Effector memory CD4-positive, alpha-beta T cell (primary cell): ENCODE measurements at regions not wholly inside any gene's neighbourhood (a gene's known extent, or its start where the extent isn't known, plus 50 kb on each side); places are given as distances from the start of the nearest gene placed in this dataset.
"Not testable (repeated sequence)": the region's sequence is repeated elsewhere in the genome, so short reads cannot be mapped to it uniquely, and the experiment has no call there.

ENCODE experiments used
- DNase-seq, 3 donors: peaks; one replicate each; pipeline ENCODE4 v3.0.0-alpha.2; 2020
- H3K27ac ChIP-seq: 2 replicates; pipeline ENCODE4 v1.7.0; 2013; ENCODE audit warnings: mild to moderate bottlenecking, low read length, moderate library complexity; ENCODE audit not compliant: insufficient read depth, poor library complexity, severe bottlenecking
- H3K27me3 ChIP-seq: replicated peaks from 2 replicates; pipeline ENCODE4 v1.7.0; 2013; ENCODE audit warnings: mild to moderate bottlenecking, low read length; ENCODE audit not compliant: insufficient read depth, control insufficient read depth, poor library complexity, severe bottlenecking
- H3K36me3 ChIP-seq: 2 replicates; pipeline ENCODE4 v1.7.0; 2013; ENCODE audit warnings: mild to moderate bottlenecking, low read length, moderate library complexity; ENCODE audit not compliant: control insufficient read depth, insufficient read depth
- H3K4me1 ChIP-seq: 2 replicates; pipeline ENCODE4 v1.7.0; 2013; ENCODE audit warnings: low read length, mild to moderate bottlenecking; ENCODE audit not compliant: control insufficient read depth, insufficient read depth, poor library complexity, severe bottlenecking
- H3K4me3 ChIP-seq: 2 replicates; pipeline ENCODE4 v1.7.0; 2013; ENCODE audit warnings: low read length, low read depth, mild to moderate bottlenecking; ENCODE audit not compliant: insufficient read depth, poor library complexity, severe bottlenecking
- H3K9me3 ChIP-seq: 2 replicates; pipeline ENCODE4 v1.7.0; 2013; ENCODE audit warnings: mild to moderate bottlenecking, low read length, moderate library complexity; ENCODE audit not compliant: control insufficient read depth

GRCh38 chr1:149635290-149635899 lies 51.7 kb downstream of the PPIAL4C start:
- DNase-seq, result peak in 2 of 3 donors; percentile 17 to 47
- H3K36me3 ChIP-seq, result not testable (repeated sequence)
- H3K27ac ChIP-seq, result peak overlapping the region; percentile 95

DNA sequence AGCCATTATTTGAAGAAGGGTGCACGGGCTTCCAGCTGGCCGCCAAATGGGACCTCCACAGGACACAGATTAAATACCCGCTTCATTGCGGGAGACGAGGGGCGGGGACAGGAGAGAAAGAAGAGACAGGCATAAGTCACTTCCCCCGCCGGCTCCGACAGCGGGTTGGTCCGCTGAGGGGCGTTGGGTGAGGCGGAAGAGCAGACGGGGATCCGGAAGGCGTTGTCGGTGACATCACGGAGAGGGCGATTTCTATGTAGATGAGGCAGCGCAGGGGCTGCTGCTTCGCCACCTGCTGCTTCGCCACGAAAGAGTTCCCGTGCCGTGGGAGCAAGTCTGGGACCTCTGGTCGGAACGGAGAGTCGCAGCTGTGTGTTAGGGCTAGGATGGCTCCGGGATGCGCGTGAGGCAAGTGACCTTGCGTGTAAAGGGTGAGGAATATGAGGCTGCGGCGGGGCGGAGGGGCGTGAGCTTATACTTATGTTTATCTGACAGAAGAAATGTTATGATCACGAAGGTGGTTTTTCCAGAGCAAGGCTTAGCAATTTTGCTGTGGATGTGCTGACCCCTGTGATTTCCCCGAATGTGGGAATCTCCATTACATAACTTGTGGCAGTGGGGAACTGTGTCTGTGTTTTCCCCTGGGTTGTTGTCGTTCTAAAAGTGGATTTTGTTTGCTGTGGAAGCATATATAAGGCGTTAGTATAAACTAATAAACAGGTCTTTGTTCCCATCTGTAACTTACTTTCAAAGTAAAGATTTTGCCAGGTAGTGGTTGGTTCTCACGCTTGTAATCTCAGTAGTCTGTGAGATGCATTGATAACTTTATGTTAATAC lies 52.9 kb downstream of the PPIAL4C start:
- H3K27me3 ChIP-seq, H3K36me3 ChIP-seq, H3K9me3 ChIP-seq, H3K4me1 ChIP-seq: not testable (repeated sequence)
- peak; percentile 85 to 90 (median 89) for DNase-seq
- peak overlapping the region; percentile 38 for H3K4me3 ChIP-seq
- peak overlapping the region; percentile 95 for H3K27ac ChIP-seq

More at GRCh38 chr1:149635290-149635899, 51.7 kb downstream of the PPIAL4C start:
- not testable (repeated sequence) for H3K27me3 ChIP-seq, H3K4me3 ChIP-seq, H3K4me1 ChIP-seq, H3K9me3 ChIP-seq

DNA sequence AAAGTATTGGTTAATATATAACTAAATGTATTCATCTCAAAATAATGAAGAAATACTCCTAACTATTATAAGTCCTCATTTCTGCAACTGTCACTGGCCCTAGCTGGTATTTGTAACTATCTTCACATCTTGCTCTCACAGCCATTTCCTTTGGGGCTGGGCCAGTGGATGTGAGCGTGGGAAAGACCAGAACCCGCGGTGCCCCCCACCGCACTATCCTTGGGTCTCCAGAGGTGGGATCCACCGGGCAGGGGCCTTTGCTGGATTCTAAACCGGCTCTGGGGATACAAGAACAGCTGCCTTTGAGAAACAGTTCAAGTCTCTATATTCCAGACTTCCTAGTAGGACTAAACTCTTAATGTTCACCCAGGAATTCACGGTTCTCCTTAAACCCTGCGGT lies 54.8 kb downstream of the PPIAL4C start:
- not testable (repeated sequence) for H3K4me3 ChIP-seq, DNase-seq, H3K4me1 ChIP-seq, H3K36me3 ChIP-seq, H3K27me3 ChIP-seq, H3K9me3 ChIP-seq, H3K27ac ChIP-seq

DNA sequence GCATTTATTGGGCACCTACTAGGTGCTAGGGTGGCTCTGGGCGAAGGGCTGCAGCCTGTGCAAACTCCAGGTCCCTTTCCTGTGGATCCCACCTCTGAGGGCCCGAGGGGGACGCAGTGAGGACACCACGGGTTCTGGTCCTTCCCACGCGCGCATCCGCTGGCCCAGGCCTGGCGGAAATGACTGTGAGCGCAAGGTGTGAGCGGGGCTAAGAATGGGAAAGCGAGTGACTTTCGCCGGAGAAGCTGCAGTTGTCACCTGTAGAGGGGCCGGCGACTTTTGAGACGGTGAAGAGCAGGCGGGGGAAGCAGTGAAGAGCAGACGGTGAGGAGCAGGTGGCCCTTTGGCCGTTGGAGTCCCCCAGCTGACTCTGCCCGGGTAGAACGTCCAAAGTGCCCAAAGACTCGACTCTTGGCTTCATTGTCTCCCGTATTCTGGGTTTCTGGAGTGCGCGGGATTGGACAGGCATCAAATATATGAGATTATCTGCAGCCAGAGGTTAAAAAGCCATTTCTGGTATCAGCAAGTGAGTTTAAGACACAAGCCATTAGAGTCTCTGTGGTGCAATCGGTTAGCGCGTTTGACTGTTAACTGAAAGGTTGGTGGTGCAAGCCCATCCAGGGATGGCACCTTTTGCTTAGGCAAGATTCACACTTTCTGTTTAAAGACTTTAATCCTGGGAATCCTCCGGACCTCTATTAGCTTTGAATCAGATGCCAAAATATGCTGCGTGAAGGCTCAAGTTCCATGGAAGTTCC lies 55.4 kb downstream of the PPIAL4C start:
- not testable (repeated sequence) for H3K27me3 ChIP-seq, DNase-seq, H3K27ac ChIP-seq, H3K4me3 ChIP-seq, H3K4me1 ChIP-seq, H3K36me3 ChIP-seq, H3K9me3 ChIP-seq

DNA sequence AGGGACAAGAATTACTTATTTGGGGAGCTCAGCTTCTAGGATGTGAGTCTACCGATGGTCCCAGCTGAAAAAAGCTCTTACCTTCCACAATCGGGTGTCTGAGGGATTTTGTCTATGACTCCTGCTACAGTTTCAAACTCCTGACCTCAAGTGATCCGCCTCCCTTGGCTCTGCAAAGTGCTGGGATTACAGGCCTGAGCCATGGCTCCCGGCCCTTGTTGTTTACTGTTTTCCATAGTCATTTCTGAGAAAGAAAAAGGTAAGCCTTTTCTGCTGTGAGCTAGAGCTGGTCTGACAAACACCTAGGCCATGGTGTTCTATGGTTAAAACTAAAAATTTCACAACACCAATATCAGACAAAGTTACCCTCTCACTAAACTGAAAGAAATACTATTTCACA lies 57.5 kb downstream of the PPIAL4C start:
- not testable (repeated sequence) for H3K36me3 ChIP-seq, H3K4me1 ChIP-seq, H3K27me3 ChIP-seq, DNase-seq, H3K9me3 ChIP-seq, H3K27ac ChIP-seq, H3K4me3 ChIP-seq

DNA sequence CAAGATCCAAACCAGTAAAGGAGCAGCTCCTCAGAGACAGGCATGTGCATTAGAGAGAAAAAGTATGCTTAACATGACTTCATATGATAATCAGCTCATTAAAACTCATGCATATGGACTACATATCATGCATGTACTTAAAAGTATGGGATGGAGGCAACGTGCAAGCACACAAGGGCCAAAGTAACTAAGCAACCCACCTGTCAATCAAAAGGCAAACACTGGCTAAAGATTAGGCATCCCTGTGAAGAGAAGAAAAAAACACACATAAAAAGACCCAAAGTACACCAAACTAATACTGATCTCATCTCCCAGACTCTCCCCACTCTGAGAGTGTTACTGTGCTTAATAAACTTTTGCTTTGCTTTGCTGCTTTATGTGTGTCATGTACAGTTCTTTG lies 61.2 kb downstream of the PPIAL4C start:
- H3K36me3 ChIP-seq, DNase-seq, H3K27me3 ChIP-seq, H3K4me3 ChIP-seq, H3K9me3 ChIP-seq, H3K4me1 ChIP-seq, H3K27ac ChIP-seq: not testable (repeated sequence)

GRCh38 chr1:149646360-149647017 lies 62.8 kb downstream of the PPIAL4C start:
- not testable (repeated sequence) for H3K4me1 ChIP-seq, H3K9me3 ChIP-seq, DNase-seq, H3K36me3 ChIP-seq, H3K27ac ChIP-seq, H3K27me3 ChIP-seq
- peak overlapping the region; percentile 26 for H3K4me3 ChIP-seq

DNA sequence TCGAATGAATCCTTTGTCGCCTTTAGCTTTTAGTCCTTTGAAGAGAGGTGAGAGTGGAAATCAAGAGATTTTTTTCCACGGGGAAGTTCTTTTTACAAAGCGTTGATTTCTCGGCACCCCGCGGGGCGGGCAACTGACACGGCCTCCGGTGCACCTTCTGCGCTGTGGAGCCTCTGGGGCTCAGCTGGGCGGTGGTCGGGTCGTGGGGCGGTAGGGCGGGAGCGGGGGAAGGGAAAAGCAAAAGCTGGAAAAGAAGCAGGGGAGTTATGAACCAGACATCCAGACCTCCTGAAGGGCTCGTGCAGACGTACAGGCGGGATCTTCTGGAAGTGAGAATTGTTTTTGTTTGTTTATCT lies 63.3 kb downstream of the PPIAL4C start:
- DNase-seq, result not testable (repeated sequence)

GRCh38 chr1:149657750-149658149 lies 74.1 kb downstream of the PPIAL4C start:
- H3K4me3 ChIP-seq, H3K4me1 ChIP-seq, DNase-seq, H3K9me3 ChIP-seq, H3K27me3 ChIP-seq, H3K27ac ChIP-seq, H3K36me3 ChIP-seq: not testable (repeated sequence)

More for the DNA sequence above, 63.3 kb downstream of the PPIAL4C start:
- H3K4me3 ChIP-seq, result peak overlapping the region; percentile 26
- not testable (repeated sequence) for H3K36me3 ChIP-seq, H3K27me3 ChIP-seq, H3K27ac ChIP-seq, H3K9me3 ChIP-seq, H3K4me1 ChIP-seq
